H1 (cell line): ENCODE measurements at regions not wholly inside any gene's neighbourhood (a gene's known extent, or its start where the extent isn't known, plus 50 kb on each side); places are given as distances from the start of the nearest gene placed in this dataset.

Source experiments
- CEBPB ChIP-seq: IDR thresholded peaks from 2 replicates; pipeline ENCODE4 v1.6.1; 2012; ENCODE audit warnings: low read depth, low read length
- CREB1 ChIP-seq: IDR thresholded peaks from 2 replicates; pipeline ENCODE4 v1.6.1; 2012; ENCODE audit warnings: inconsistent platforms
- CTBP2 ChIP-seq: IDR thresholded peaks from 2 replicates; pipeline ENCODE4 v1.7.0; 2011; ENCODE audit warnings: borderline replicate concordance, mild to moderate bottlenecking, moderate library complexity, mixed read lengths, low read length; ENCODE audit not compliant: insufficient read depth, insufficient read length
- CTCF ChIP-seq, 3 experiments: IDR thresholded peaks; 1 replicate in 2 of 3; 2 replicates in 1 of 3; pipeline versions ENCODE4 v1.5.1 to v1.6.1; 2011; ENCODE audit warnings: low read length in 3 of 3, mild to moderate bottlenecking in 3 of 3, inconsistent platforms in 2 of 3, low read depth in 1 of 3, moderate library complexity in 1 of 3; ENCODE audit not compliant: insufficient read depth in 1 of 3; ENCODE audit errors: control extremely low read depth in 1 of 3
- EGR1 ChIP-seq: IDR thresholded peaks from 2 replicates; pipeline ENCODE4 v1.6.1; 2011; ENCODE audit warnings: low read depth, low read length, borderline replicate concordance
- HDAC6 ChIP-seq: IDR thresholded peaks from one replicate; pipeline ENCODE4 v1.7.1; 2012; ENCODE audit warnings: low read depth, mild to moderate bottlenecking, inconsistent platforms, low read length, moderate library complexity
- JUN ChIP-seq: IDR thresholded peaks from 2 replicates; pipeline ENCODE4 v1.6.1; 2011; ENCODE audit warnings: low read depth, mild to moderate bottlenecking, improper control_type of control experiment, low read length
- MAFK ChIP-seq: IDR thresholded peaks from 2 replicates; pipeline ENCODE4 v1.6.1; 2012; ENCODE audit warnings: low read depth, mild to moderate bottlenecking, improper control_type of control experiment, low read length
- POLR2A ChIP-seq, 2 experiments: IDR thresholded peaks; 1 replicate in 1 of 2; 2 replicates in 1 of 2; pipeline ENCODE4 v1.6.1; 2011; ENCODE audit warnings: low read depth in 2 of 2, low read length in 2 of 2, mild to moderate bottlenecking in 2 of 2; ENCODE audit errors: control extremely low read depth in 1 of 2
- SIN3A ChIP-seq, 2 experiments: IDR thresholded peaks in 1 of 2; conservative IDR thresholded peaks in 1 of 2; 2 replicates each; pipeline ENCODE4 v1.6.1; 2011 to 2012; ENCODE audit warnings: low read length in 2 of 2, improper control_type of control experiment in 1 of 2, low read depth in 1 of 2, mild to moderate bottlenecking in 1 of 2
- TBP ChIP-seq: IDR thresholded peaks from 2 replicates; pipeline ENCODE4 v1.6.1; 2011; ENCODE audit warnings: low read depth, low read length, improper control_type of control experiment

DNA sequence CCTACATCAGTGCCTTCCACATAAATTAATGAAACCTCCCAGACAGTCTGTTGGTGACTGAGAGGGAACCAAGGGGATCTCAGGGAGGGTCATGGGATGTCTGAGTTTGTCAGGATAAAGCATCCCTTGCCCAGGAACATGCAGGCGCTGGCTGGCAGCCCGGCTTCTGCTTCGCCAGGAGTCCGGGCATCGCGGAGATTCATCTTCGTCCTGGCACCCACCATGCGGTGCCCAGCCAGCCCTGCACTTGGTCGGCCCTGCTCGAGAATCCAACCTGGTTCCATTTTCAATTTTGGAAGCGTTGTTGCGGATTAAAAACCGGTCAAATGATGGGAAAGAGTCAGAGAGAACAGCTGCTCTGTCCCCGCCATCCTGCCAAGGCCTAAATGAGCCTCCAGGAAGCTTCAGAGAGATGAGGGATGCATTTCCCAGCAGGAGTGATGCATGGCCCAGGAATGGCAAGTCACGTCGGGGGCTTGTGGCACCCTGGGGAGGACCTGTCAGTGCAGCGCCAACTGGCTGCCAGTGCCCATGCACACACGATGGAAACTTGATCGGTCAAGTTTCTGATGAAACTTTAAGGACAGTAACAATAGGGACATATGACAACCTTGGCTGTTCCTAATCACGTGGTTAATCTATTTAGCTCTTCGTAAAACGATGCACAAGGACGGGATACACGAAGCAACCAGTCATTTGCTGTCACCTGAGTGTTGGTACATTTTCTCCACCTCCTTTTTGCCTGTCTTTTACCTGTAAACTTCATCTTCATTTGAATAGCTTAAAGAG lies 260.8 kb upstream of the MKI67 start:
- TF ChIP-seq EGR1 (no peak), SIN3A (conservative IDR thresholded peaks at IDR 0.05 in 1 of 2, IDR thresholded peaks at IDR 0.05 in 1 of 2; ENCODE audit: low read depth in 1 of 2, low read length in 2 of 2) (no peak), MAFK (no peak), CREB1 (no peak), CTBP2 (no peak), CTCF (IDR thresholded peaks at IDR 0.05; ENCODE audit: control extremely low read depth in 1 of 3, insufficient read depth in 1 of 3, low read depth in 1 of 3, low read length in 3 of 3) (no peak), POLR2A (IDR thresholded peaks at IDR 0.05; ENCODE audit: control extremely low read depth in 1 of 2, low read depth in 2 of 2, low read length in 2 of 2) (no peak), JUN (no peak), TBP (no peak), CEBPB (no peak), HDAC6 (no peak)
